ENCODE measurements at regions not wholly inside any gene's neighbourhood (a gene's known extent, or its start where the extent isn't known, plus 50 kb on each side); places are given as distances from the start of the nearest gene placed in this dataset.
A peak's percentile ranks its signal among the peaks of the same experiment; 100 is the strongest.
"Not testable (repeated sequence)": the region's sequence is repeated elsewhere in the genome, so short reads cannot be mapped to it uniquely, and the experiment has no call there.

GRCh38 chr6:154921482-154921881 lies 73.6 kb upstream of the TIAM2 start:
- no peak for DNase-seq

- DNase-seq, result peak; percentile 45
Measured at GRCh38 chr6:154923199-154923869, 71.8 kb upstream of the TIAM2 start.

GRCh38 chr6:154925130-154925529 lies 70.0 kb upstream of the TIAM2 start:
- DNase-seq, result no peak

- DNase-seq, result no peak
Measured at GRCh38 chr6:154926366-154926765, 68.7 kb upstream of the TIAM2 start.

- DNase-seq, result peak; percentile 82
Measured at GRCh38 chr6:154928325-154928922, 66.7 kb upstream of the TIAM2 start.

- DNase-seq, result no peak
Measured at GRCh38 chr6:154930451-154930851, 64.7 kb upstream of the TIAM2 start.

GRCh38 chr6:154931711-154932424 lies 63.2 kb upstream of the TIAM2 start:
- DNase-seq, result peak; percentile 19

- DNase-seq, result peak; percentile 67
Measured at GRCh38 chr6:154932515-154933027, 62.5 kb upstream of the TIAM2 start.

GRCh38 chr6:154933181-154933827 lies 61.8 kb upstream of the TIAM2 start:
- DNase-seq, result no peak

GRCh38 chr6:154937306-154938220 lies 57.6 kb upstream of the TIAM2 start:
- DNase-seq, result peak; percentile 16

GRCh38 chr6:154938221-154938580 lies 56.9 kb upstream of the TIAM2 start:
- no peak for DNase-seq

- DNase-seq, result not testable (repeated sequence)
Measured at GRCh38 chr6:154938727-154939285, 56.3 kb upstream of the TIAM2 start.

GRCh38 chr6:154942770-154943169 lies 52.3 kb upstream of the TIAM2 start:
- DNase-seq, result no peak

- no peak for DNase-seq
Measured at GRCh38 chr6:154945271-154945890, 49.7 kb upstream of the TIAM2 start.
